H1 (cell line): ENCODE measurements at regions not wholly inside any gene's neighbourhood (a gene's known extent, or its start where the extent isn't known, plus 50 kb on each side); places are given as distances from the start of the nearest gene placed in this dataset.

Source experiments
- CTCF ChIA-PET: fragments of 300-600 bp; sonication (Branson Sonifier 250); formaldehyde crosslinking; loops from one replicate; lab custom pipeline; 2021; ENCODE audit not compliant: partially characterized antibody; lab: Charles Lee
- POLR2A ChIA-PET: fragments of 300-600 bp; sonication (Branson Sonifier 250); formaldehyde crosslinking; loops from one replicate; lab custom pipeline; 2021; ENCODE audit warnings: inconsistent platforms; ENCODE audit not compliant: partially characterized antibody; lab: Charles Lee
- DNase-seq, 2 experiments: peaks; one replicate each; pipeline versions ENCODE4 v3.0.0 to v3.0.0-alpha.2; 2010 to 2022; ENCODE audit warnings: low spot score in 2 of 2, low read depth in 1 of 2, mixed read lengths in 1 of 2
- FAIRE-seq: peaks from 2 replicates; lab custom pipeline; 2011; peaks lifted over from hg19 to GRCh38; lab: Jason Lieb, UNC
- H2AFZ ChIP-seq: 2 replicates; pipeline ENCODE4 v1.8.1; 2012; ENCODE audit warnings: low read length, inconsistent platforms
- H2AK5ac ChIP-seq: 2 replicates; pipeline ENCODE4 v1.6.1; 2013; ENCODE audit warnings: low read depth, low read length
- H2BK120ac ChIP-seq: replicated peaks from 2 replicates; pipeline ENCODE3; 2013; ENCODE audit warnings: low read depth, low read length, inconsistent platforms
- H2BK12ac ChIP-seq: 2 replicates; pipeline ENCODE4 v1.6.1; 2013; ENCODE audit warnings: low read depth, low read length
- H2BK15ac ChIP-seq: 2 replicates; pipeline ENCODE4 v1.6.1; 2013; ENCODE audit warnings: low read length
- H2BK20ac ChIP-seq: 2 replicates; pipeline ENCODE4 v1.6.1; 2013; ENCODE audit warnings: low read length
- H2BK5ac ChIP-seq: 2 replicates; pipeline ENCODE4 v1.6.1; 2013; ENCODE audit warnings: low read depth, low read length
- H3K14ac ChIP-seq: 2 replicates; pipeline ENCODE4 v1.6.1; 2013; ENCODE audit warnings: inconsistent platforms; ENCODE audit not compliant: insufficient read length
- H3K18ac ChIP-seq: 2 replicates; pipeline ENCODE4 v1.6.1; 2013; ENCODE audit warnings: low read length; ENCODE audit errors: extremely low read depth
- H3K23ac ChIP-seq: 2 replicates; pipeline ENCODE4 v1.6.1; 2013; ENCODE audit warnings: inconsistent platforms; ENCODE audit not compliant: insufficient read length
- H3K23me2 ChIP-seq: 2 replicates; pipeline ENCODE4 v1.6.1; 2013; ENCODE audit warnings: low read depth, low read length
- H3K27ac ChIP-seq: 2 replicates; pipeline ENCODE4 v1.6.1; 2011; ENCODE audit warnings: low read depth, low read length, inconsistent platforms
- H3K27me3 ChIP-seq, 4 experiments: replicated peaks in 1 of 4; 1 replicate in 1 of 4; 2 replicates in 3 of 4; pipeline versions ENCODE4 v1.6.1 to v1.8.1; 2011 to 2013; ENCODE audit warnings: low read length in 3 of 4, mild to moderate bottlenecking in 3 of 4, inconsistent platforms in 2 of 4, mixed read lengths in 2 of 4, moderate library complexity in 1 of 4; ENCODE audit not compliant: control insufficient read depth in 3 of 4, insufficient read depth in 3 of 4; ENCODE audit errors: extremely low read depth in 1 of 4
- H3K36me3 ChIP-seq, 4 experiments: 2 replicates each; pipeline versions ENCODE4 v1.6.1 to v1.8.1; 2011 to 2013; ENCODE audit warnings: mild to moderate bottlenecking in 4 of 4, low read length in 3 of 4, moderate library complexity in 2 of 4, control low read depth in 1 of 4, inconsistent platforms in 1 of 4; ENCODE audit not compliant: insufficient read depth in 4 of 4, control insufficient read depth in 2 of 4
- H3K4ac ChIP-seq: replicated peaks from 2 replicates; pipeline ENCODE3; 2013; ENCODE audit warnings: low read length, low read depth, mixed read lengths, inconsistent platforms; ENCODE audit not compliant: insufficient read length
- H3K4me1 ChIP-seq, 4 experiments: replicated peaks in 1 of 4; 1 replicate in 1 of 4; 2 replicates in 3 of 4; pipeline versions ENCODE4 v1.6.1 to v1.8.1; 2011 to 2013; ENCODE audit warnings: low read length in 3 of 4, inconsistent platforms in 2 of 4, mixed read lengths in 1 of 4; ENCODE audit not compliant: insufficient read depth in 4 of 4, control insufficient read depth in 3 of 4
- H3K4me2 ChIP-seq, 2 experiments: 2 replicates each; pipeline versions ENCODE4 v1.6.1 to v1.8.1; 2011 to 2013; ENCODE audit warnings: low read depth in 2 of 2, low read length in 2 of 2, control low read depth in 1 of 2, inconsistent platforms in 1 of 2, mild to moderate bottlenecking in 1 of 2; ENCODE audit not compliant: insufficient read depth in 1 of 2
- H3K4me3 ChIP-seq, 4 experiments: fragments of 200-600, 300-600 bp in 1 of 4; sonication (generic), shearing (Covaris generic), sonication (Bioruptor Twin) in 1 of 4; 2 replicates each; pipeline versions ENCODE4 v1.5.1 to v1.8.1; 2011 to 2016; ENCODE audit warnings: low read length in 4 of 4, low read depth in 3 of 4, control low read depth in 2 of 4, inconsistent platforms in 2 of 4, mild to moderate bottlenecking in 2 of 4, mixed read lengths in 1 of 4, moderate library complexity in 1 of 4; ENCODE audit not compliant: insufficient read depth in 2 of 4; ENCODE audit errors: extremely low read depth in 1 of 4
- H3K56ac ChIP-seq: replicated peaks from 2 replicates; pipeline ENCODE3; 2013; ENCODE audit warnings: low read depth, mild to moderate bottlenecking, mixed read lengths, low read length, inconsistent platforms; ENCODE audit not compliant: insufficient read length
- H3K79me1 ChIP-seq: 2 replicates; pipeline ENCODE4 v1.6.1; 2013; ENCODE audit warnings: low read depth, low read length, control low read depth
- H3K79me2 ChIP-seq, 2 experiments: 2 replicates each; pipeline versions ENCODE4 v1.6.1 to v1.8.1; 2012 to 2013; ENCODE audit warnings: low read length in 2 of 2, mild to moderate bottlenecking in 2 of 2, inconsistent platforms in 1 of 2; ENCODE audit not compliant: insufficient read depth in 2 of 2, control insufficient read depth in 1 of 2
- H3K9ac ChIP-seq, 4 experiments: replicated peaks in 1 of 4; 1 replicate in 1 of 4; 2 replicates in 3 of 4; pipeline versions ENCODE4 v1.6.1 to v1.8.1; 2011 to 2013; ENCODE audit warnings: low read depth in 3 of 4, low read length in 3 of 4, control low read depth in 2 of 4, mild to moderate bottlenecking in 2 of 4, moderate library complexity in 2 of 4, inconsistent platforms in 1 of 4; ENCODE audit errors: extremely low read depth in 1 of 4
- H3K9me3 ChIP-seq, 2 experiments: 2 replicates each; pipeline versions ENCODE4 v1.6.1 to v1.8.1; 2012 to 2013; ENCODE audit warnings: mild to moderate bottlenecking in 2 of 2, moderate library complexity in 2 of 2, control low read depth in 1 of 2, inconsistent platforms in 1 of 2, low read depth in 1 of 2, low read length in 1 of 2, mixed read lengths in 1 of 2; ENCODE audit not compliant: insufficient read depth in 2 of 2
- H4K20me1 ChIP-seq, 2 experiments: replicated peaks in 1 of 2; 2 replicates each; pipeline versions ENCODE3 to v1.8.1; 2011 to 2013; ENCODE audit warnings: inconsistent platforms in 2 of 2, low read length in 2 of 2, mild to moderate bottlenecking in 1 of 2; ENCODE audit not compliant: insufficient read depth in 2 of 2, control insufficient read depth in 1 of 2
- H4K5ac ChIP-seq: 2 replicates; pipeline ENCODE4 v1.6.1; 2013; ENCODE audit warnings: low read length, low read depth, mixed read lengths, inconsistent platforms; ENCODE audit not compliant: insufficient read length
- H4K8ac ChIP-seq: 2 replicates; pipeline ENCODE4 v1.8.0; 2013; ENCODE audit warnings: mild to moderate bottlenecking, moderate library complexity, low read length, inconsistent platforms; ENCODE audit not compliant: insufficient read depth; ENCODE audit errors: extremely low read depth
- H4K91ac ChIP-seq: replicated peaks from 2 replicates; pipeline ENCODE3; 2013; ENCODE audit warnings: low read length, mixed read lengths, inconsistent platforms; ENCODE audit not compliant: insufficient read length
- ASH2L ChIP-seq: fragments of 200-600, 300-600 bp; sonication (generic); IDR thresholded peaks from one replicate; pipeline ENCODE4 v1.7.1; 2017; ENCODE audit warnings: low read length
- BACH1 ChIP-seq: IDR thresholded peaks from 2 replicates; pipeline ENCODE4 v1.6.1; 2012; ENCODE audit warnings: low read length, improper control_type of control experiment
- CBX8 ChIP-seq: fragments of 300-800, 300-1000 bp; sonication (generic); IDR thresholded peaks from 2 replicates; pipeline ENCODE4 v1.7.1; 2016; ENCODE audit warnings: low read depth, low read length, borderline replicate concordance
- CEBPB ChIP-seq: IDR thresholded peaks from 2 replicates; pipeline ENCODE4 v1.6.1; 2012; ENCODE audit warnings: low read depth, low read length
- MAX ChIP-seq: IDR thresholded peaks from 2 replicates; pipeline ENCODE4 v1.6.1; 2012; ENCODE audit warnings: inconsistent platforms
- NANOG ChIP-seq: IDR thresholded peaks from 2 replicates; pipeline ENCODE4 v1.6.1; 2011; ENCODE audit warnings: low read length, low read depth, mild to moderate bottlenecking, inconsistent platforms; ENCODE audit not compliant: insufficient read depth, poor library complexity, severe bottlenecking
- RAD21 ChIP-seq, 2 experiments: IDR thresholded peaks in 1 of 2; conservative IDR thresholded peaks in 1 of 2; 2 replicates each; pipeline ENCODE4 v1.6.1; 2011; ENCODE audit warnings: low read depth in 2 of 2, low read length in 2 of 2, improper control_type of control experiment in 1 of 2, inconsistent platforms in 1 of 2, mild to moderate bottlenecking in 1 of 2, moderate library complexity in 1 of 2
- RNF2 ChIP-seq: fragments of 200-900, 300-1000 bp; sonication (generic); IDR thresholded peaks from 2 replicates; pipeline ENCODE4 v1.7.1; 2016; ENCODE audit warnings: borderline replicate concordance, low read depth, mild to moderate bottlenecking, antibody characterized with exemption, low read length; ENCODE audit not compliant: poor library complexity, severe bottlenecking; ENCODE audit errors: missing control alignments
- YY1 ChIP-seq: IDR thresholded peaks from 2 replicates; pipeline ENCODE4 v1.6.1; 2011; ENCODE audit warnings: low read depth, mild to moderate bottlenecking, low read length
- ZNF274 ChIP-seq: IDR thresholded peaks from 2 replicates; pipeline ENCODE4 v1.7.0; 2012; ENCODE audit warnings: low read length, borderline replicate concordance; ENCODE audit errors: extremely low read depth
- WGBS, 2 experiments: shearing (Covaris generic) in 1 of 2; methylation state at CpG; one replicate each; pipeline versions ENCODE4 v1.1.6 to v1.1.7; 2013 to 2015; ENCODE audit warnings: low lambda C conversion rate in 2 of 2, mixed read lengths in 2 of 2, inconsistent platforms in 1 of 2, low coverage in 1 of 2, missing lambda C conversion rate in 1 of 2; ENCODE audit not compliant: insufficient replicate concordance in 2 of 2, insufficient coverage in 1 of 2, insufficient read length in 1 of 2; ENCODE audit errors: extremely low coverage in 1 of 2, missing lambda C conversion rate in 1 of 2; 5-methylcytosine and 5-hydroxymethylcytosine counted together

GRCh38 chr16:59330019-59330670 is 596.0 kb upstream of the GOT2 start:
- peaks cover 0 to 2% (median 0%) of the 10 kb centered on the region in 4 experiments; a peak in 1 of 7 replicates for H3K4me1 ChIP-seq
- no peak overlapping the region for H3K23ac ChIP-seq
- H4K91ac ChIP-seq, result no peak overlapping the region
- H3K18ac ChIP-seq, result no peak overlapping the region
- no peaks in the 10 kb centered on the region; the same call in 1 of the 2 replicates for H3K23me2 ChIP-seq
- no peak overlapping the region for H3K9ac ChIP-seq
- H3K4ac ChIP-seq, result no peak overlapping the region
- no peak overlapping the region for H2BK12ac ChIP-seq
- no peak overlapping the region for H2AK5ac ChIP-seq
- no peak overlapping the region for H2BK5ac ChIP-seq
- H3K79me2 ChIP-seq, result no peaks in the 10 kb centered on the region
- CTCF ChIA-PET, result no interaction called here
- POLR2A ChIA-PET, result no interaction called here
- H3K14ac ChIP-seq, result no peak overlapping the region
- H3K79me1 ChIP-seq, result no peaks in the 10 kb centered on the region
- 73% methylated on average over 2 of the region's 2 CpGs; no CpG with 5 or more reads in 1 of the 2 experiments for WGBS, 2 experiments
- H2BK20ac ChIP-seq, result no peak overlapping the region
- FAIRE-seq (no peak), DNase-seq (no peak)
- no peak overlapping the region for H2BK15ac ChIP-seq
- H3K9me3 ChIP-seq, result no peaks in the 10 kb centered on the region
- H3K27me3 ChIP-seq, result peaks cover 3 to 8% (median 5%) of the 10 kb centered on the region in 4 experiments; a peak in 6 of 7 replicates
- H4K8ac ChIP-seq, result no peak overlapping the region
- H4K20me1 ChIP-seq, result no peaks in the 10 kb centered on the region
- H2AFZ ChIP-seq, result no peak overlapping the region
- H3K4me3 ChIP-seq, result no peak overlapping the region
- no peaks in the 10 kb centered on the region for H3K36me3 ChIP-seq
- H3K56ac ChIP-seq, result no peak overlapping the region
- H2BK120ac ChIP-seq, result no peak overlapping the region
- no peak overlapping the region for H4K5ac ChIP-seq
- H3K4me2 ChIP-seq, result no peak overlapping the region
- no peak overlapping the region for H3K27ac ChIP-seq
- TF ChIP-seq RNF2, result no peak
- no peak for TF ChIP-seq NANOG
- TF ChIP-seq CBX8, result no peak
- no peak for TF ChIP-seq RAD21 (IDR thresholded peaks at IDR 0.05 in 1 of 2, conservative IDR thresholded peaks at IDR 0.05 in 1 of 2; ENCODE audit: low read depth in 2 of 2, low read length in 2 of 2)
- no peak for TF ChIP-seq YY1
- no peak for TF ChIP-seq MAX
- no peak for TF ChIP-seq CEBPB
- TF ChIP-seq ZNF274, result no peak
- no peak for TF ChIP-seq BACH1
- TF ChIP-seq ASH2L, result no peak
